HG02973 (cell line): ENCODE measurements at regions not wholly inside any gene's neighbourhood (a gene's known extent, or its start where the extent isn't known, plus 50 kb on each side); places are given as distances from the start of the nearest gene placed in this dataset.

Experiments
- ATAC-seq: cut with Tn5 transposase; IDR thresholded peaks from one replicate; pipeline ENCODE4 v1.9.1; 2021; ENCODE audit warnings: moderate library complexity; ENCODE audit not compliant: unreplicated experiment

- ATAC-seq = no peak
These were observed 278.5 kb upstream of the GJB5 start for GRCh38 chr1:34476371-34476770.

GRCh38 chr1:34477632-34478141 lies 277.2 kb upstream of the GJB5 start:
- no peak for ATAC-seq

GRCh38 chr1:34478515-34479076 lies 276.3 kb upstream of the GJB5 start:
- ATAC-seq = no peak

- no peak for ATAC-seq
These were observed 275.1 kb upstream of the GJB5 start for GRCh38 chr1:34479731-34480130.

GRCh38 chr1:34488080-34488708 lies 266.7 kb upstream of the GJB5 start:
- no peak for ATAC-seq

GRCh38 chr1:34500451-34500850 lies 254.4 kb upstream of the GJB5 start:
- ATAC-seq = no peak

GRCh38 chr1:34511802-34512201 lies 243.0 kb upstream of the GJB5 start:
- ATAC-seq = no peak

GRCh38 chr1:34518146-34518699 lies 236.6 kb upstream of the GJB5 start:
- no peak for ATAC-seq

- ATAC-seq = no peak
These were observed 234.7 kb upstream of the GJB5 start for GRCh38 chr1:34520111-34520510.

- no peak for ATAC-seq
These were observed 230.1 kb upstream of the GJB5 start for GRCh38 chr1:34524783-34525182.

- no peak for ATAC-seq
These were observed 224.7 kb upstream of the GJB5 start for GRCh38 chr1:34529935-34530859.

GRCh38 chr1:34532113-34532512 lies 222.7 kb upstream of the GJB5 start:
- peak; percentile 50 for ATAC-seq

GRCh38 chr1:34538481-34538880 lies 216.4 kb upstream of the GJB5 start:
- no peak for ATAC-seq

GRCh38 chr1:34547046-34547674 lies 207.7 kb upstream of the GJB5 start:
- ATAC-seq = no peak

GRCh38 chr1:34549199-34549598 lies 205.6 kb upstream of the GJB5 start:
- ATAC-seq = no peak

GRCh38 chr1:34578306-34578705 lies 176.5 kb upstream of the GJB5 start:
- ATAC-seq = no peak

GRCh38 chr1:34582356-34582755 lies 172.5 kb upstream of the GJB5 start:
- no peak for ATAC-seq

- no peak for ATAC-seq
These were observed 167.1 kb upstream of the GJB5 start for GRCh38 chr1:34587761-34588160.

GRCh38 chr1:34590211-34590623 lies 164.6 kb upstream of the GJB5 start:
- ATAC-seq = no peak

GRCh38 chr1:34591751-34592629 lies 162.9 kb upstream of the GJB5 start:
- no peak for ATAC-seq
